Retinal pigment epithelial cell (primary cell): ENCODE measurements at regions not wholly inside any gene's neighbourhood (a gene's known extent, or its start where the extent isn't known, plus 50 kb on each side); places are given as distances from the start of the nearest gene placed in this dataset.
"Not testable (repeated sequence)": the region's sequence is repeated elsewhere in the genome, so short reads cannot be mapped to it uniquely, and the experiment has no call there.

Experiments
- DNase-seq: peaks from one replicate; pipeline ENCODE4 v3.0.0-alpha.2; 2010; ENCODE audit warnings: low read depth
- H3K4me3 ChIP-seq: 2 replicates; pipeline ENCODE4 v1.5.1; 2011; ENCODE audit warnings: mild to moderate bottlenecking, low read length, control low read depth, moderate library complexity
- CTCF ChIP-seq: conservative IDR thresholded peaks from 2 replicates; pipeline ENCODE4 v1.5.1; 2011; ENCODE audit warnings: low read depth, low read length, control low read depth, inconsistent platforms

GRCh38 chr11:121967131-121967704 lies 148.8 kb downstream of the BLID start:
- TF ChIP-seq CTCF, result no peak
- no peak overlapping the region for H3K4me3 ChIP-seq
- DNase-seq, result no peak

GRCh38 chr11:121965330-121965729 lies 150.7 kb downstream of the BLID start:
- H3K4me3 ChIP-seq, result no peak overlapping the region
- TF ChIP-seq CTCF, result no peak
- no peak for DNase-seq

DNA sequence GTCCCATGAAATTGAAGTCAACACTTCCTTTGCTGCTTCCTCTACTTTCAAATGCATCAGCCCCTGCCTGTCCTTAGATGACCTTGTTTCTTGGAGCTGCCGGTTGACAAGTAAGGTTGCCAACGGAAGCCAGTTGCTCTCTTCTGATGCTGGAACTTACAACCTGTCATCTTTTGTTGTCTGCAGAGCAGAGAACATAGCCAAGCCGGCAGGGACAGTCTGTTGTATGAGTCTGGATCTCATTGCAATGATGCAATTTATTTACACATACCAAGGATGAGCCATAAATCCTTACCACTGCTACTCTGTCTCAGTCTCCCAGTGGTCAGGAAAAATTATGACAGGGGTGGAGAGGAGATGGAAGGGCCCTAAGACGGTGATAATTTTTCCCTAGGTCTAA lies 151.4 kb downstream of the BLID start:
- TF ChIP-seq CTCF, result no peak
- no peak for DNase-seq
- H3K4me3 ChIP-seq, result no peak overlapping the region

GRCh38 chr11:121963846-121964245 lies 152.2 kb downstream of the BLID start:
- H3K4me3 ChIP-seq, DNase-seq: not testable (repeated sequence)

DNA sequence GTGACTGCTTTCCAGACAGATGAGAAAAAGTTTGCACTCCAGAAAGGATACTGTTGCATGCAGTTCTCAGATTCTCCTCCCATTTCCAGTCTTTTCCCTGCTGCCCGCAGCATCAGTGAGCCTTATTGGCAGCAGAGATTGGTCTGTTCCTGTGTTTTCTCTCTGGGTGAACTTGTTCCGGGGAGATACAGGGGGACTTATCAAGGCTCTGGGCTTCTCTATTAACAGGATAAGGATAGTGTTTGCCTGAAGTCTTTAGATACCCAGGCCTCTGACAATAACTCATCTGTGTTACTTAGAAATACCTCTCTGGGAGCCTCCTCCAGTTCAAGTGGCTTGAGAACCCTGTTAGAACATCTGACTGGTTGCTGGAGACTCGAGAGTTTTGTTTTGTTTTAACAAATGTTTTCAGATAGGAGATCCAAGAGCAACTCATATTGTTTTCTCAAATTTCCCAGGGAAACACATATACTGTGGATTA lies 154.7 kb downstream of the BLID start:
- no peak for DNase-seq
- TF ChIP-seq CTCF, result no peak
- no peak overlapping the region for H3K4me3 ChIP-seq

GRCh38 chr11:121958971-121959325 lies 157.1 kb downstream of the BLID start:
- TF ChIP-seq CTCF, result no peak
- H3K4me3 ChIP-seq, result no peak overlapping the region
- DNase-seq, result no peak

DNA sequence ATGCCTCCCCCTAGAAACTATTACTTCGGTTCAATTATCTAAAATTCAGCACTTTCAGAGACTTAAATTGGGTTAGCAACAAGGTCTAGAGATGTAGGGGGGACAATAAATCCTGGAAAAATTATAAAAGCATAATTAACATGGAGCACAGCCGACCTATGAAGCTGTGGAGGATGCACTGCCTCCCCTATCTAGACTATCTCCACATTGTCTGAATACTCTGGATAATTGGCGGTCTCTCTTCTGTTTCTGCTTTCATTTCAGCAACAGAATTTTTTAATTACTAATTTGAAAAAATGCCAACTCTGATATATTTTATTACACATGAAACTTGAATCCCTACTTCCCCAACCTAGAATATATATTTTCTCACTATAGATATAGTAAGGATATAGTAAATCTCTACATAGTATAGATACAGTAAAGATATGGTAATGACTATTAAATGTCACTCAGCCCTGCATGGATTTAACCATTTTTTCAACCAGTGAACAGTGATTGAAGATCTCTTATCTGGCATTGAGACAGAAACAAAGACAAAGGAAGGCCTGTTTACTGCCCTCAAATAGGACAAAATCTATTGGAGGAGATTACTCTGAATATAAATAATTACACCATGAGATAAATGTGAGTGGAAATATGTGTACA lies 157.6 kb downstream of the BLID start:
- no peak for TF ChIP-seq CTCF
- H3K4me3 ChIP-seq, result no peak overlapping the region
- no peak for DNase-seq
